HT-29 (cell line): ENCODE measurements at regions not wholly inside any gene's neighbourhood (a gene's known extent, or its start where the extent isn't known, plus 50 kb on each side); places are given as distances from the start of the nearest gene placed in this dataset.

Experiments used
- DNase-seq: peaks from one replicate; pipeline ENCODE4 v3.0.0-alpha.2; 2015; ENCODE audit warnings: low spot score

- no peak for DNase-seq
Observed at GRCh38 chr5:118778941-118779340, 209.4 kb downstream of the DTWD2 start.

- DNase-seq: no peak
Observed at GRCh38 chr5:118777189-118777736, 211.1 kb downstream of the DTWD2 start.

- DNase-seq: no peak
Observed at GRCh38 chr5:118776755-118777154, 211.6 kb downstream of the DTWD2 start.

GRCh38 chr5:118775790-118776499, 212.4 kb downstream of the DTWD2 start:
- no peak for DNase-seq

GRCh38 chr5:118768607-118769175, 219.7 kb downstream of the DTWD2 start:
- no peak for DNase-seq

- DNase-seq: no peak
Observed at GRCh38 chr5:118762291-118762690, 226.1 kb downstream of the DTWD2 start.

- no peak for DNase-seq
Observed at GRCh38 chr5:118761814-118762213, 226.5 kb downstream of the DTWD2 start.

GRCh38 chr5:118752969-118753368, 235.4 kb downstream of the DTWD2 start:
- no peak for DNase-seq

- no peak for DNase-seq
Observed at GRCh38 chr5:118736396-118736795, 252.0 kb downstream of the DTWD2 start.

- DNase-seq: no peak
Observed at GRCh38 chr5:118733394-118733793, 255.0 kb downstream of the DTWD2 start.

GRCh38 chr5:118728191-118728590, 260.2 kb downstream of the DTWD2 start:
- DNase-seq: no peak

- DNase-seq: no peak
Observed at GRCh38 chr5:118726891-118727290, 261.5 kb downstream of the DTWD2 start.

GRCh38 chr5:118723021-118723338, 265.4 kb downstream of the DTWD2 start:
- DNase-seq: no peak

GRCh38 chr5:118722122-118723020, 266.0 kb downstream of the DTWD2 start:
- no peak for DNase-seq

GRCh38 chr5:118711727-118712126, 276.6 kb downstream of the DTWD2 start:
- no peak for DNase-seq

- no peak for DNase-seq
Observed at GRCh38 chr5:118705959-118706667, 282.2 kb downstream of the DTWD2 start.

GRCh38 chr5:118703241-118703640, 285.1 kb downstream of the DTWD2 start:
- DNase-seq: no peak

GRCh38 chr5:118701791-118702190, 286.6 kb downstream of the DTWD2 start:
- no peak for DNase-seq

- DNase-seq: no peak
Observed at GRCh38 chr5:118700510-118700909, 287.8 kb downstream of the DTWD2 start.

GRCh38 chr5:118698774-118699173, 289.6 kb downstream of the DTWD2 start:
- DNase-seq: no peak

GRCh38 chr5:118696076-118696475, 292.3 kb downstream of the DTWD2 start:
- DNase-seq: no peak
